ENCODE measurements at regions not wholly inside any gene's neighbourhood (a gene's known extent, or its start where the extent isn't known, plus 50 kb on each side); places are given as distances from the start of the nearest gene placed in this dataset.
"Not testable (repeated sequence)": the region's sequence is repeated elsewhere in the genome, so short reads cannot be mapped to it uniquely, and the experiment has no call there.

- no peak for DNase-seq
Measured at GRCh38 chr12:107144441-107144840, 51.1 kb upstream of the CRY1 start.

DNA sequence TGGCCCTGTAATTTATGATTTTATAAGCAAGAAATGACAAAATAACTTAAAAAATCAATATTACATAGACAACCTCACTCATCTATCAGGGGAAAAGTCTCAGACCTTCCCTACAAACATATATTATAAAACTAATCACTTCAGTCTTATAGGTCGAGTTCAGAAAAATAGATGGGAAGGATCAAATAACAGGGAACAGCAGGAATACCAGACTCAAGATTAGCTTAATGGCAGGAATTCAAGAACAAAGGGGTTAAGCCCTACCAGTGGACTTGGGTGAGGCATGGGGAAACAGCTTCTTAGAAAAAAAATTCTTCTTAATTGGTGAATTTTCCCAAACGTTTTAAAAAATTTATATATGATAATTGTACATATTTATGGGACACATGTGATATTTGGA is 51.6 kb upstream of the CRY1 start:
- DNase-seq, result no peak

- no peak for DNase-seq
Measured at GRCh38 chr12:107145397-107145796, 52.0 kb upstream of the CRY1 start.

DNA sequence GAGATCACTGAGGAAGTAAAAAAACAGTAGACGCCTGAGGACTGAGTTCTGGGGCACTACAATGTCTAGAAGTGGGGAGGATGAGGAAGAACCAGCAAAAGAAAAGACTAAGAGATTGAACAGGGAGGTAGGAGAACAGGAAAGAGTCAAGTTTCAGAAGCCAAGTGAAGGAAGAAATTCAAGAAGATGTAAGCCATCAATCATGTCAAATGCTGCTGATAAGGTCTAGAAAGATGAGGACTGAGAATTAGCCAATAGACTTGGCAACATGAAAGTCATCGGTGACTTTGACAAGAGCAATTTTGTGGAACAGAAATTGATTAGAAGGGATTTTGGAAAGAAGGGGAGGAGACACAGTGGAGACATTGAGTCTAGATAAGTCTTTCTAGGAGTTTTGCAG is 54.8 kb upstream of the CRY1 start:
- DNase-seq, result no peak

GRCh38 chr12:107152315-107152714 is 59.0 kb upstream of the CRY1 start:
- no peak for DNase-seq

- no peak for DNase-seq
Measured at GRCh38 chr12:107159384-107159900, 66.1 kb upstream of the CRY1 start.

DNA sequence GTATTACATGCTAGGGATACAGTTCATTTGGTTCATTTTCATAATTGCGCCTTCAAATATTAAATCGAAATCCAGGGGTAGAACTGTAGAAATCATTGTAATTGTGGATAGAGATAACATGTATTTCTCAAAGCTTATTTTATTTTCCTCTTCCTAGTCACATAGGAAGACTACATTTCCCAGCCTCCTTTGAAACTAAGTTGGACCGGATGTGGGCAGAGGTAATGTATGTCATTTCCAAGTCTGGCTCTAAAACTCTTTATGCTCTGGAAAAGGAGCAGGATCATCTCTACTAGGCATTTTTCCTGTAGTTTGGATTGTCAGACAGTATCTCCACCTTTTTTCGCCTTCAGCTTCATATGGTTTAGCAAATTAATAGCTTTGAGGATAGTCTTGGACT is 70.1 kb upstream of the CRY1 start:
- no peak for DNase-seq

GRCh38 chr12:107164392-107164791 is 71.0 kb upstream of the CRY1 start:
- DNase-seq, result no peak

GRCh38 chr12:107165581-107165980 is 72.2 kb upstream of the CRY1 start:
- no peak for DNase-seq

DNA sequence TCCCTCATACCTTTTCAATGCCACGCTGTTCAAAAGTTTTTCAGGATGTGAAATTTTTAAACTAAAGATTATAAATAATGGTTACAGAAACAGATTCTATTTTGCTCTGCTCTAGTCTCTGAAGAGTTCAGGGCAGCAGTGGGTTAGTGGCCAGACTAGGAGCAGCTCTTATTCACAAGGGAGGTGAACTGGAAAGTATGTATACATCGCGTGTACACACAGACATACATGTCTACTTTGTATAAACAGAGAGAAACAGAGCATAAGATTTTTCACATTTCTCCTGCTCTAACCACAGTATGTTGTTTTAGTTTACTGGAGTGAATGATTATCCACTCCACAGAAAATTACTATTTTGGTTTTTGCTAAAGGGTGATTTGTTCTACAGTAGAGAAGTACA is 74.4 kb upstream of the CRY1 start:
- no peak for DNase-seq

DNA sequence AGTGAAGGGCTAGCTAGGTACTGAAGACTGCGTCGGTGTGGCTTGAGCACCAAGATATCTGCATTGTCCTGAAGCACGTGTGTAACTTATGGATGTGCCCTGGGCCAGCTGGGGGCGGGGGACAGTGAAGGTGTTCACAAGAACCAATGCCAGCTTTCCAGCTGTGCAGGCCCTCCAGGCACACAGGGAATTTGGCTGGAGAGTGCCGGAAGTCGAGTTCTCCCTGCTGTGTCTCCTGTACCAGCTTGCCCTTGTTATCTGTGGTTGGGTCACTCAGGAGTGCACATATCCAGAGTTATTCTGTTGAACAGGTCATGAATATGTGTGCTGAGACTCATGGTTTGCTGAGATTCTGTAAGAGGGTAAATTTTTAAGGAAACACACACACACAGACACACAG is 75.9 kb upstream of the CRY1 start:
- DNase-seq, result no peak

- DNase-seq, result no peak
Measured at GRCh38 chr12:107178776-107179175, 85.4 kb upstream of the CRY1 start.

DNA sequence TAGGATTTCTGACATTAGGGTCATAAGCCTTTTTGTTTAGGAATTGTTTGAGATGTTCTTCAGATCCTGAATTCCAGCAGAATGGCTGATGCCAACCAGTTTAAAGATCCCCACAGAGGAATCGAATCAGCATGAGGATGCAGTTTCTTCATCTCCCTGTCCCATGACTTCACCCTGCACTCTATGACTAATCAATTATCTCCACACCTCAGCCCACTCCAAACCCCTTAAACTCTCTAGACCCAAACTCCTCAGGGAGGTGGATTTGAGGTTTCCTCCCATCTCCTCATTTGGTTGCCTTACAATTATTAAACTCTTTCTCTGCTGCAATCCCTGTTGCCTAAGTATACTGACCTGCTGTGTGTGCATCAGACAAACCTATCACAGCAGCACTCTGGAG is 86.5 kb upstream of the CRY1 start:
- no peak for DNase-seq

GRCh38 chr12:107180272-107180671 is 86.9 kb upstream of the CRY1 start:
- DNase-seq, result no peak

DNA sequence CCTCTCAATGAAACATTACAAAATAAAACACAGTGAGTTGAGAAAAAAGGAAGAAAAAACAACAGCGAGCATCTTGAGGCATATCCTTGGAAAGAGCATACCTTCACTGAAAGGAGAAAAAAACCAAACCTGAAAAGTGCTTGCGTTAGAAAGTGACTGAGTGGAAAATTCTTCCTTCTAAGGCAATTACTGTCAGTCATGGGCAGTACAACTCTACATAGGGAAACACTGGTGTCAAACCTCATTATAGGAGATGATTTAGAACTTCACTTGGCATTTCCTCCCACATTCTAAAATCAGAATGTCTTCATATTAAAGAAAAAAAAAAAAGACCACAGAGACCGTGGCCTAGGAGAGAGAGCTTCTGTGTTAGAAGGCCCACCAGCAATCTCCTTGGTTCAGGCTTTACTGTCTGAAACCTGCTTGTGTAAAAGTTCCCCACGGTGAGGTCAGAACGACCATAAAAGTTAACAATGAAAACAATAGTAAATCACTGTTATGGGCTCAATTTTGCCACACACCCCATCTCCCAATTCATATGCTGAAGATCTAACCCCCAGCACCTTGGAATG is 91.1 kb upstream of the CRY1 start:
- DNase-seq, result no peak

- no peak for DNase-seq
Measured at GRCh38 chr12:107196681-107197080, 103.3 kb upstream of the CRY1 start.

GRCh38 chr12:107200394-107200793 is 107.0 kb upstream of the CRY1 start:
- DNase-seq, result no peak

DNA sequence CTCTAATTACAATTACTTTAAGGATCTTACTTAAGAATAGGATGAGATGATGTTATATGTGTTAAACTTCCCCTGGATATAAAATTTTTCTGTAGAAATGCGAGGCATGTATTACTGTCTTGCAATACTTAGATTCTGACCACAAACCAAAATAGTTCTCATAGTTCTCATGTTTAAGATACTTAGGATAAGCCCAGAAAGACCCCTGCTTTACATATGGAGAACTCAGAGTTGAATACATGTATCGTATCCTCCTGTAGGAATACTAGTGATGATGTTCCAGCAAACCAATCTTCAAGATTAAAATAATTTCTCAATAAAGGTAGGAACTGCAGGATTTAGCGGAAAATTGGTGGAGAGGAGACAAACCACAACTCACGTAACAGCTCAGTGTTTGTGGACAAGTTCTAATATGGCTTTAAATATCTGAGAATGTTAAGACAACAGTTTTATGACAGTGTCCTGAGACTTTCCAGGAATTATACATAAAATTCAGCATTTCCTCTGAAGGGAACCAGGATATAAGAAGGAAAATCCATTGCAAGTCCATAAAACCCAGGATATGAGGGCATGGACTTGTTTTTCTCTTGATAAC is 114.7 kb upstream of the CRY1 start:
- DNase-seq, result no peak

GRCh38 chr12:107209700-107210099 is 116.4 kb upstream of the CRY1 start:
- not testable (repeated sequence) for DNase-seq

GRCh38 chr12:107214373-107214773 is 121.0 kb upstream of the CRY1 start:
- not testable (repeated sequence) for DNase-seq

DNA sequence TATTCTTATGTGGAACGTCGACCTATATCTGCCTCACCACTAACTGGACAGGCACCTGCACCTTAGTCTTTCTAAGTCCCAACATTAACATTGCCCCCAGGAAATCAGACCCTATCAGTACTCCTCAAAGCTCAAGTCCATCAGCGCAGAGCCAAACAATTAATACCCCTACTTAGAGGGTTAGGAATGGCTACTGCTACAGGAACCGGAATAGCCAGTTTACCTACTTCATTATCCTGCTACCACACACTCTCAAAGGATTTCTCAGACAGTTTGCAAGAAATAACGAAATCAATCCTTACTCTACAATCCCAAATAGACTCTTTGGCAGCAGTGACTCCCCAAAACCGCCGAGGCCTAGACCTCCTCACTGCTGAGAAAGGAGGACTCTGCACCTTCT is 123.1 kb upstream of the CRY1 start:
- not testable (repeated sequence) for DNase-seq

DNA sequence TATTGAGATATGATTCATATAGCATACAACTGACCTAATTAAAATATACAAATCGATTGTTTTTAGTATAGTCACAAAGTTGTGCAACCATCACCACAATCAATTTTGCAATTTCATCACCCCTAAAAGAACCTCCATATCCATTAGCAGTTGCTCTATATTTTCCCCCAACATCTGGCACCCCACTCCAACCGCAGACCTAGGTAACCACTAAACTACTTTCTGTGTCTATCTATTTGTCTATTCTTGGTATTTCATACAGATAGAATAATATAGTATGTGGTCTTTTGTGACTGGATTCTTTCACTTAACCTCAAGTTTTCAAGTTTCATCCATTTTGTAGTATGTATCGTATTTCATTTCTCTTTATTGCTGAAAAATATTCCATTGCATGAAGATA is 126.0 kb upstream of the CRY1 start:
- no peak for DNase-seq

GRCh38 chr12:107221913-107222312 is 128.6 kb upstream of the CRY1 start:
- DNase-seq, result no peak

- no peak for DNase-seq
Measured at GRCh38 chr12:107223821-107224220, 130.5 kb upstream of the CRY1 start.

GRCh38 chr12:107225635-107226034 is 132.3 kb upstream of the CRY1 start:
- DNase-seq, result no peak

Data from femur (tissue), 1 donor.